NB4 (cell line): ENCODE measurements at regions not wholly inside any gene's neighbourhood (a gene's known extent, or its start where the extent isn't known, plus 50 kb on each side); places are given as distances from the start of the nearest gene placed in this dataset.

Experiments
- POLR2A ChIP-seq: IDR thresholded peaks from 2 replicates; pipeline ENCODE4 v1.6.1; 2011; ENCODE audit warnings: mild to moderate bottlenecking; ENCODE audit not compliant: insufficient read length; ENCODE audit errors: extremely low read depth
- TF ChIP-seq, protein P1 (sequence below): IDR thresholded peaks from one replicate; pipeline ENCODE4 v1.5.1; 2012; ENCODE audit warnings: low read depth, low read length

DNA sequence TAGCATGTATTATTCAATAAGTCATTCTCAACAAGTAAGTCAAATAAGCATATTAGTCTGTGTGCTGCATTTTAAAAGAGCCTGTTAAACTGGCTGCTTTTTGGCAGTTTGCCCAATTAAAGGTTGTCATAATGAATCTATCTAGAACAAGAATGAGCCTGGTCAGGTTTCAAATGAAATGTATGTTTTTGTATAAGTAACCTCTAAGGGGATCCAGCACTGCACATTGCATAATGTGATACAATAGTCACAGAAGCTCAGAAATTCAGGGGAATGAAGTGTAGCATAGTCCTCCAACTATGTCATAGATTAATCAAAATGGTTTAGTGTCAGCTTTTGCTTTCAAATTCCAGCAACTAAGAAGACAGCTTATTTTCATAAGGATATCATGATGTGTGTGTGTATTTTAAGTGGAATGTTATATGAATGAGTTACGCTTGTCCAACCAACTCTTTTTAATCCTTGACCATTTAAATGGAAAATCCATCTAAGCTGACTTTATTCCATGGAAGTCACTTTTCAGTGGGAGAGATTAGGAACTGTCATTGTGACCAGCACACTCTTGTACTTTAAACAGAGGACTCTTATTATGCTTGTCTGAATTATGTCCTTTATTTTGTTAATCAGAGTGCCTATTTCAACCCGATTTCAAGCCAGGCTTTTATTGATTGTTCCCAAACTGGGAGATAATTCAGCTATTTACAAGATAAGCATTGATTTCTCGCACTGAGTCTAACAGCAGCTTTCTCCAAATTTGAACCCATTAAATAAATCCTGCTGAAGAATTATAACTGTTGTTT is 283.9 kb upstream of the ADAMTSL1 start:
- TF ChIP-seq POLR2A: no peak
- TF ChIP-seq, protein P1, sequence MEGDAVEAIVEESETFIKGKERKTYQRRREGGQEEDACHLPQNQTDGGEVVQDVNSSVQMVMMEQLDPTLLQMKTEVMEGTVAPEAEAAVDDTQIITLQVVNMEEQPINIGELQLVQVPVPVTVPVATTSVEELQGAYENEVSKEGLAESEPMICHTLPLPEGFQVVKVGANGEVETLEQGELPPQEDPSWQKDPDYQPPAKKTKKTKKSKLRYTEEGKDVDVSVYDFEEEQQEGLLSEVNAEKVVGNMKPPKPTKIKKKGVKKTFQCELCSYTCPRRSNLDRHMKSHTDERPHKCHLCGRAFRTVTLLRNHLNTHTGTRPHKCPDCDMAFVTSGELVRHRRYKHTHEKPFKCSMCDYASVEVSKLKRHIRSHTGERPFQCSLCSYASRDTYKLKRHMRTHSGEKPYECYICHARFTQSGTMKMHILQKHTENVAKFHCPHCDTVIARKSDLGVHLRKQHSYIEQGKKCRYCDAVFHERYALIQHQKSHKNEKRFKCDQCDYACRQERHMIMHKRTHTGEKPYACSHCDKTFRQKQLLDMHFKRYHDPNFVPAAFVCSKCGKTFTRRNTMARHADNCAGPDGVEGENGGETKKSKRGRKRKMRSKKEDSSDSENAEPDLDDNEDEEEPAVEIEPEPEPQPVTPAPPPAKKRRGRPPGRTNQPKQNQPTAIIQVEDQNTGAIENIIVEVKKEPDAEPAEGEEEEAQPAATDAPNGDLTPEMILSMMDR: no peak
